Suprapubic skin (tissue), 4 donors: ENCODE measurements at regions not wholly inside any gene's neighbourhood (a gene's known extent, or its start where the extent isn't known, plus 50 kb on each side); places are given as distances from the start of the nearest gene placed in this dataset.
"Not testable (repeated sequence)": the region's sequence is repeated elsewhere in the genome, so short reads cannot be mapped to it uniquely, and the experiment has no call there.

ENCODE experiments used
- DNase-seq, 2 donors: peaks; one replicate each; pipeline ENCODE4 v3.0.0-alpha.2; 2019; ENCODE audit warnings: low spot score in 2 of 2
- H3K27ac ChIP-seq: fragments of 200-600 bp; sonication (generic); one replicate; pipeline ENCODE4 v1.5.1; 2019
- H3K27me3 ChIP-seq: fragments of 200-600 bp; sonication (generic); one replicate; pipeline ENCODE4 v1.5.1; 2019
- H3K36me3 ChIP-seq: fragments of 200-600 bp; sonication (generic); one replicate; pipeline ENCODE4 v1.5.1; 2019
- H3K4me1 ChIP-seq: fragments of 200-600 bp; sonication (generic); one replicate; pipeline ENCODE4 v1.5.1; 2019
- H3K4me3 ChIP-seq: fragments of 200-600 bp; sonication (generic); one replicate; pipeline ENCODE4 v1.5.1; 2019; ENCODE audit warnings: mild to moderate bottlenecking
- H3K9me3 ChIP-seq: fragments of 200-600 bp; sonication (generic); one replicate; pipeline ENCODE4 v1.5.1; 2019
- EP300 ChIP-seq: sonication (generic); formaldehyde crosslinking; IDR thresholded peaks from one replicate; pipeline ENCODE4 v1.6.1; 2017; ENCODE audit warnings: antibody characterized with exemption
- POLR2A ChIP-seq, 2 donors: fragments of 450-650 bp; IDR thresholded peaks; one replicate each; pipeline ENCODE4 v1.6.1; 2017; ENCODE audit warnings: antibody characterized with exemption in 2 of 2, mild to moderate bottlenecking in 2 of 2, moderate library complexity in 2 of 2
- POLR2AphosphoS5 ChIP-seq, 3 donors: sonication (generic); formaldehyde crosslinking; IDR thresholded peaks; one replicate each; pipeline ENCODE4 v1.6.1; 2017; ENCODE audit warnings: antibody characterized with exemption in 3 of 3
- WGBS: methylation state at CpG from one replicate; pipeline ENCODE4 v1.1.5; 2018; 5-methylcytosine and 5-hydroxymethylcytosine counted together
- TF ChIP-seq, protein P1 (sequence below), 2 donors: fragments of 200-600 bp in 1 of 2; fragments of 450-650 bp in 1 of 2; sonication (generic) in 1 of 2; IDR thresholded peaks; one replicate each; pipeline ENCODE4 v1.5.1; 2016 to 2019; ENCODE audit warnings: antibody characterized with exemption in 2 of 2, mild to moderate bottlenecking in 1 of 2, moderate library complexity in 1 of 2

DNA sequence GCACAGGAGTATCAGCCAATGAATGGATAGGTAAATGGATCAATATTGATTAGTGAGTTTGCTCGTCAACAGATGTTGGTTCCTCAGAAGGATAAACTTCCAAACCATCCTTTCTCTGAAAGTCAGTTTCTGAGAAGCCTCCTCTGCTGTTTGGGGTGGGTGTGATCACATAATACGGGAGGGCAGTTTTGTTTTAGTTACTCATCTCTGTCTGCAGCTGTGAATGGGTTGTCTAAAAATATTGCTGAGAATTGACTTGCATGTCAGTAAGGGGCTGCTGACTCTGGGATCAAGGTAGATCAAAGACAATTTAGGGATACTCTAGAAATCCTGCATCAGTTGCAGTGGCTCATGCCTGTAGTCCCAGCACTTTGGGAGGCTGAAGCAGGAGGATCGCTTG is 390.8 kb upstream of the AMELY start:
- no peak overlapping the region for H3K27ac ChIP-seq
- TF ChIP-seq POLR2AphosphoS5 (IDR thresholded peaks at IDR 0.05) = no peak
- TF ChIP-seq POLR2A (IDR thresholded peaks at IDR 0.05) = no peak
- TF ChIP-seq EP300 = no peak
- TF ChIP-seq, protein P1, sequence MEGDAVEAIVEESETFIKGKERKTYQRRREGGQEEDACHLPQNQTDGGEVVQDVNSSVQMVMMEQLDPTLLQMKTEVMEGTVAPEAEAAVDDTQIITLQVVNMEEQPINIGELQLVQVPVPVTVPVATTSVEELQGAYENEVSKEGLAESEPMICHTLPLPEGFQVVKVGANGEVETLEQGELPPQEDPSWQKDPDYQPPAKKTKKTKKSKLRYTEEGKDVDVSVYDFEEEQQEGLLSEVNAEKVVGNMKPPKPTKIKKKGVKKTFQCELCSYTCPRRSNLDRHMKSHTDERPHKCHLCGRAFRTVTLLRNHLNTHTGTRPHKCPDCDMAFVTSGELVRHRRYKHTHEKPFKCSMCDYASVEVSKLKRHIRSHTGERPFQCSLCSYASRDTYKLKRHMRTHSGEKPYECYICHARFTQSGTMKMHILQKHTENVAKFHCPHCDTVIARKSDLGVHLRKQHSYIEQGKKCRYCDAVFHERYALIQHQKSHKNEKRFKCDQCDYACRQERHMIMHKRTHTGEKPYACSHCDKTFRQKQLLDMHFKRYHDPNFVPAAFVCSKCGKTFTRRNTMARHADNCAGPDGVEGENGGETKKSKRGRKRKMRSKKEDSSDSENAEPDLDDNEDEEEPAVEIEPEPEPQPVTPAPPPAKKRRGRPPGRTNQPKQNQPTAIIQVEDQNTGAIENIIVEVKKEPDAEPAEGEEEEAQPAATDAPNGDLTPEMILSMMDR (IDR thresholded peaks at IDR 0.05) = no peak
- no peaks in the 10 kb centered on the region for H3K9me3 ChIP-seq
- DNase-seq = no peak
- no peaks in the 10 kb centered on the region for H3K4me1 ChIP-seq
- H3K36me3 ChIP-seq = peaks cover 20% of the 10 kb centered on the region
- WGBS = no CpG with 5 or more reads among the region's 3 CpGs
- H3K4me3 ChIP-seq = no peak overlapping the region
- no peaks in the 10 kb centered on the region for H3K27me3 ChIP-seq

DNA sequence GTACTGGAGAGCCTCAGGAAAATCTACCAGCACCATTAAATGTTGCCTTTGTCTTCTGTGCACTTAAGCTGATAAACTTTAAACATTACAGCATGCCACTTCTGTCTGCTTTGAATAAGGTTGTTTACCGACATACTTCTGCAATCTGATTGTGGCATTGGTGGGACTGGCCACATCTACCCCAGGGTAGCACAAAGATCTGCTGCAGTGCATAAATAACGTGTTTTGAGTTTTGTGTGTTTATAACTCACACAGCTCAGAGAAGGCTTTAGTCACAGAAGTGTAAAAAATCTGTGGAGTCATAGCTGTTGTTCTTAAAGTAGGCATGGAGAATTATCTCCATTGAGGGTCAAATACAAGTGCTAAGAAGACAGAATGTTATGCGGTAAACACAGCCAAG is 388.4 kb upstream of the AMELY start:
- no peaks in the 10 kb centered on the region for H3K27me3 ChIP-seq
- no peak for DNase-seq

DNA sequence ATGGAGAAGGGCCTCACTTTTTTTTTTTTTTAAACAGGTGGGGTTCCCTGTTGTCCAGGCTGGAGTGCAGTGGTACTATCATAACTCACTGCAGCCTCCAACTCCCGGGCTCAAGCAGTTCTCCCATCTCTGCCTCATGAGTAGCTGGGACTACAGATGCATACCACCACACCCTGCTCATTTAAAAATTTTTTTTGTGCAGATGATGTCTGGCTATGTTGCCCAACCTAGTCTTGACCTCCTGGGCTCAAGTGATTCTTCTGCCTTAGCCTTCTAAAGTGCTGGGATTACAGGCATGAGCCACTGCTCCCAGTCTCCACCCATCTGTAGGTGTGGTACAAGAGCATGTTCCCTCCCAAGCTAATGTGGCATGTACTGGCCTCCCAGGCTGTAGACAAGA is 380.6 kb upstream of the AMELY start:
- no peak overlapping the region for H3K4me3 ChIP-seq
- no peaks in the 10 kb centered on the region for H3K36me3 ChIP-seq
- TF ChIP-seq POLR2AphosphoS5 (IDR thresholded peaks at IDR 0.05) (no peak), POLR2A (IDR thresholded peaks at IDR 0.05) (no peak), EP300 (no peak)
- TF ChIP-seq, protein P1 (IDR thresholded peaks at IDR 0.05) = no peak
- DNase-seq = no peak
- peaks cover 2% of the 10 kb centered on the region for H3K4me1 ChIP-seq
- no peaks in the 10 kb centered on the region for H3K27me3 ChIP-seq
- no peaks in the 10 kb centered on the region for H3K9me3 ChIP-seq
- WGBS = no CpG with 5 or more reads among the region's 1 CpG
- no peak overlapping the region for H3K27ac ChIP-seq

More for the DNA sequence above, 388.4 kb upstream of the AMELY start:
- Histone ChIP-seq H3K36me3 (peaks cover 13% of the 10 kb centered on the region), H3K9me3 (no peaks in the 10 kb centered on the region), H3K27ac (no peak overlapping the region), H3K4me1 (no peaks in the 10 kb centered on the region), H3K4me3 (no peak overlapping the region)
- TF ChIP-seq, protein P1 (IDR thresholded peaks at IDR 0.05) = no peak
- TF ChIP-seq POLR2A (IDR thresholded peaks at IDR 0.05) (no peak), EP300 (no peak), POLR2AphosphoS5 (IDR thresholded peaks at IDR 0.05) (no peak)
- WGBS = no CpG with 5 or more reads among the region's 3 CpGs

DNA sequence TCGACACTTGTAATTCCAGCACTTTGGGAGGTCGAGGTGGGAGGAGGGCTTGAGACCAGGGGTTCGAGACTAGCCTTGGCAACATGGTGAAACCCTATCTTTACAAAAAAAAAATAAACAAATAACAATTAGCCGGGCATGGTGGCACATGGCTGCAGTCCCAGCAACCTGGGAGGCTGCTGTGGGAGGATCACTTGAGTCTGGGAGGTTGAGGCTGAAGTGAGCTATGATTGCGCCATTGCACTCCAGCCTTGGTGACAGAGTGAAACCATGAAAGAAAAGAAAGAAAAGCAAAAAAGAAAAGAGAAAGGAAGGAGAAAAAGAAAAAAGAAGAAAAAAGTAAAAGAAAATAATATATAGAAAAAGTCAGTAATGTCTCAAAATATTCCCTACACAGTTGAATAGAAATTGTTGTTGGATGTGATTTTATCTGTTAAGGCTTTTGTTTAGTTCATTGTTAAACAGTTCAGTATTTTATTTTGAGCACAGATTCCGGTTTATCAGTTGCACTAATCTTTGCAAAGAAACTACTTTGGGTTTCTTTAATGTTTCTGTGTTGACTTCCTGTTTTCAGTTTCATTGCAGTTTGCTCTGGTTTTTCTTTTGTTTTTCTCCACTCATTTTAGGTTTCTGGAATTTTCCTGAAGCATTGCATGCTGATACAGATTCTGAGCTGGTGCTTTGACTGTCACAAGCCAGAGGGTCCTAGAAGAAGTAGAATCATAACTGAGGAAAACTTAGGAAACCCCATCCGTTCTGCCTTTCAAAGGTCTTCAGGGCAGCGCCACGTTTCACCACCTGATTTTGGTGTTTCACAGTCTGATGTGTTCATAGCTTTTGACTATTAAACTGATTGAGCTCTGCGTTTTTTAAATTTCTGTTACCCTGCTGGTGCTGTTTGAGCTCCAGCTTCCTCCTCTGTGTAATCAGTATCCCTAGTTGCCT is 378.6 kb upstream of the AMELY start:
- peaks cover 2% of the 10 kb centered on the region for H3K36me3 ChIP-seq
- no peaks in the 10 kb centered on the region for H3K27me3 ChIP-seq
- no peaks in the 10 kb centered on the region for H3K9me3 ChIP-seq
- H3K4me3 ChIP-seq = no peak overlapping the region
- H3K4me1 ChIP-seq = peaks cover 2% of the 10 kb centered on the region
- no peak for DNase-seq
- WGBS = no CpG with 5 or more reads among the region's 10 CpGs
- no peak overlapping the region for H3K27ac ChIP-seq
- TF ChIP-seq POLR2A (IDR thresholded peaks at IDR 0.05) (no peak), EP300 (no peak), POLR2AphosphoS5 (IDR thresholded peaks at IDR 0.05) (no peak)
- TF ChIP-seq, protein P1 (IDR thresholded peaks at IDR 0.05) = no peak

DNA sequence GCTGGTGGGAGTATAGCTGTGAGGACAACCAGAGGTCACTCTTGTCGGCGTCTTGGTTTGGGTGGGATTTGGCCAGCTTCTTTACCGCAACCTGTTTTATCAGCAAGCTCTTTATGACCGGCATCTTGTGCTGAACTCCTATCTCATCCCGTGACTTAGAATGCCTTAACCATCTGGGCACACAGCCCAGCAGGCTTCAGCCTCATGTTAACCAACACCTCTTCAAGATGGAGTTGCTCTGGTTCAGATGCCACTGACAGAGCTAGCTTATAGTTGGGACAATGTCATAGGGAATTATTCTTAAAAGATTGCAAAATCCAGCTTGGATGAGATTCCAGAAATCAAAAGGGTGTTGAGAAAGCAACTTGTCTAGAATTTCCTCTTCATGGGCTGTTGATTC is 377.1 kb upstream of the AMELY start:
- Histone ChIP-seq H3K9me3 (no peaks in the 10 kb centered on the region), H3K36me3 (peaks cover 10% of the 10 kb centered on the region), H3K27me3 (no peaks in the 10 kb centered on the region), H3K4me3 (no peak overlapping the region), H3K4me1 (peaks cover 2% of the 10 kb centered on the region), H3K27ac (no peak overlapping the region)
- DNase-seq = no peak
- TF ChIP-seq, protein P1 (IDR thresholded peaks at IDR 0.05) = no peak
- TF ChIP-seq POLR2A (IDR thresholded peaks at IDR 0.05) (no peak), POLR2AphosphoS5 (IDR thresholded peaks at IDR 0.05) (no peak), EP300 (no peak)
- WGBS = no CpG with 5 or more reads among the region's 5 CpGs

DNA sequence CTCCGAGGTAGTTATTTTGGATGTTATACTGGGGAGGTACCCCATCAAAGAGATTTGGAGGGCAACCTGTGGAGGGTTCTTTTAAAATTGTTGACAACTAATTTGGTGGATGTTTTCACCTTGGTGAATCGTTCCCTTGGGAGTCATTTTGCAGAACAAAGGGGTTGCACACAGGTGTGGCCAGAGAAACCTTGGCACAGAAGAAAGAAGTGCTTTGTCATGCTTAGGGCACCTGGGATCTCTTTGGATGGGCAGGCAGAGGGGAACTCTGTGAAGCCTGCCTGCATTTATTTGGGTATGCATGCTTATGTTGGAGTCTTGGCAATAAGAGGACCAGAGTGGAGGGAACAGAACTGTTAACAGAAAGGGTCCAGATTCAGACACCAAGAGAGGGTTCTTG is 376.4 kb upstream of the AMELY start:
- no CpG with 5 or more reads among the region's 2 CpGs for WGBS
- not testable (repeated sequence) for H3K9me3 ChIP-seq, H3K27me3 ChIP-seq, H3K27ac ChIP-seq, DNase-seq, H3K4me1 ChIP-seq, H3K4me3 ChIP-seq, H3K36me3 ChIP-seq
